ENCODE measurements at regions not wholly inside any gene's neighbourhood (a gene's known extent, or its start where the extent isn't known, plus 50 kb on each side); places are given as distances from the start of the nearest gene placed in this dataset.

DNA sequence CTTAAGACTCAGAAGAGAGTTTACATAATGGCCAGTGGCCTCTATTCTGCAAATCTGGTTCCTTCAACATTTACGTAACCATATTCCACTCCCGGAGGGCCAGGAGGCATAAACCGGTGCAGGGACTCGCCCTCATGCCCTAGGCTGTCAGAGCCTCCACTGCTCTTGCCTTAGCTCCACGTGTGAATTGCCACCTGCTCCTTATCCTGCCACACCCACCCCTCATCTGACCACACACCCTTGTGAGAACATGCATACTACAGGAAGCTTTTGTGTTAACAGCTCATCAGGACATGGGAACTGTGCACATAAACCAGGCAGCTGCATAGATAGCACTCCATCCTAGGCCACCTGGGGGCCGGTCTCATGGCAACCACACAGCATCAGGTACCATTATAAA lies 146.7 kb upstream of the PFKP start:
- TF ChIP-seq, protein P1, sequence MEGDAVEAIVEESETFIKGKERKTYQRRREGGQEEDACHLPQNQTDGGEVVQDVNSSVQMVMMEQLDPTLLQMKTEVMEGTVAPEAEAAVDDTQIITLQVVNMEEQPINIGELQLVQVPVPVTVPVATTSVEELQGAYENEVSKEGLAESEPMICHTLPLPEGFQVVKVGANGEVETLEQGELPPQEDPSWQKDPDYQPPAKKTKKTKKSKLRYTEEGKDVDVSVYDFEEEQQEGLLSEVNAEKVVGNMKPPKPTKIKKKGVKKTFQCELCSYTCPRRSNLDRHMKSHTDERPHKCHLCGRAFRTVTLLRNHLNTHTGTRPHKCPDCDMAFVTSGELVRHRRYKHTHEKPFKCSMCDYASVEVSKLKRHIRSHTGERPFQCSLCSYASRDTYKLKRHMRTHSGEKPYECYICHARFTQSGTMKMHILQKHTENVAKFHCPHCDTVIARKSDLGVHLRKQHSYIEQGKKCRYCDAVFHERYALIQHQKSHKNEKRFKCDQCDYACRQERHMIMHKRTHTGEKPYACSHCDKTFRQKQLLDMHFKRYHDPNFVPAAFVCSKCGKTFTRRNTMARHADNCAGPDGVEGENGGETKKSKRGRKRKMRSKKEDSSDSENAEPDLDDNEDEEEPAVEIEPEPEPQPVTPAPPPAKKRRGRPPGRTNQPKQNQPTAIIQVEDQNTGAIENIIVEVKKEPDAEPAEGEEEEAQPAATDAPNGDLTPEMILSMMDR (conservative IDR thresholded peaks at IDR 0.05; ENCODE audit: low read depth, low read length) = no peak
- TF ChIP-seq EZH2phosphoT487 (IDR thresholded peaks at IDR 0.05; ENCODE audit: borderline replicate concordance, low read length) = no peak

All from PC-3 (cell line).